AG04449 (cell line): ENCODE measurements at regions not wholly inside any gene's neighbourhood (a gene's known extent, or its start where the extent isn't known, plus 50 kb on each side); places are given as distances from the start of the nearest gene placed in this dataset.

Experiments used
- CTCF ChIA-PET: fragments of 350-600 bp; formaldehyde crosslinking; extraction: SDS; loops from one replicate; lab custom pipeline; 2021; ENCODE audit warnings: antibody characterized with exemption; lab: Yijun Ruan, JAX
- POLR2A ChIA-PET: fragments of 400-600, 350-600 bp; formaldehyde crosslinking; extraction: SDS; loops from one replicate; lab custom pipeline; 2020; ENCODE audit warnings: antibody characterized with exemption, inconsistent platforms; lab: Yijun Ruan, JAX
- DNase-seq: peaks from one replicate; pipeline ENCODE4 v3.0.0-alpha.2; 2010; ENCODE audit warnings: low read depth, low spot score
- H3K4me3 ChIP-seq: 2 replicates; pipeline ENCODE4 v1.5.1; 2011; ENCODE audit warnings: low read depth, mild to moderate bottlenecking, control low read depth, low read length
- CTCF ChIP-seq: IDR thresholded peaks from one replicate; pipeline ENCODE4 v1.5.1; 2011; ENCODE audit warnings: mild to moderate bottlenecking, moderate library complexity, low read length, control low read depth, inconsistent platforms; ENCODE audit not compliant: insufficient read depth; ENCODE audit errors: missing control alignments

GRCh38 chr4:126678618-126679017, 954.1 kb upstream of the INTU start:
- ChIA-PET POLR2A (no interaction called here), CTCF (no interaction called here)

GRCh38 chr4:126679303-126679702, 953.5 kb upstream of the INTU start:
- POLR2A ChIA-PET: no interaction called here
- H3K4me3 ChIP-seq: no peak overlapping the region
- CTCF ChIA-PET: no interaction called here
- DNase-seq: no peak
- no peak for TF ChIP-seq CTCF

More at GRCh38 chr4:126678618-126679017, 954.1 kb upstream of the INTU start:
- H3K4me3 ChIP-seq: no peak overlapping the region
- TF ChIP-seq CTCF: no peak
- no peak for DNase-seq

GRCh38 chr4:126682250-126682649, 950.5 kb upstream of the INTU start:
- ChIA-PET POLR2A (no interaction called here), CTCF (no interaction called here)
- no peak for TF ChIP-seq CTCF
- no peak overlapping the region for H3K4me3 ChIP-seq
- DNase-seq: no peak

- POLR2A ChIA-PET: no interaction called here
- CTCF ChIA-PET: no interaction called here
- no peak for TF ChIP-seq CTCF
- no peak overlapping the region for H3K4me3 ChIP-seq
- no peak for DNase-seq
Observed at GRCh38 chr4:126686491-126686890, 946.3 kb upstream of the INTU start.

GRCh38 chr4:126687655-126688358, 945.0 kb upstream of the INTU start:
- no peak for TF ChIP-seq CTCF
- POLR2A ChIA-PET: no interaction called here
- no peak for DNase-seq
- H3K4me3 ChIP-seq: no peak overlapping the region
- CTCF ChIA-PET: no interaction called here

- TF ChIP-seq CTCF: no peak
- POLR2A ChIA-PET: no interaction called here
- CTCF ChIA-PET: no interaction called here
- no peak overlapping the region for H3K4me3 ChIP-seq
- DNase-seq: no peak
Observed at GRCh38 chr4:126691797-126692196, 941.0 kb upstream of the INTU start.
